ENCODE measurements at regions not wholly inside any gene's neighbourhood (a gene's known extent, or its start where the extent isn't known, plus 50 kb on each side); places are given as distances from the start of the nearest gene placed in this dataset.

DNA sequence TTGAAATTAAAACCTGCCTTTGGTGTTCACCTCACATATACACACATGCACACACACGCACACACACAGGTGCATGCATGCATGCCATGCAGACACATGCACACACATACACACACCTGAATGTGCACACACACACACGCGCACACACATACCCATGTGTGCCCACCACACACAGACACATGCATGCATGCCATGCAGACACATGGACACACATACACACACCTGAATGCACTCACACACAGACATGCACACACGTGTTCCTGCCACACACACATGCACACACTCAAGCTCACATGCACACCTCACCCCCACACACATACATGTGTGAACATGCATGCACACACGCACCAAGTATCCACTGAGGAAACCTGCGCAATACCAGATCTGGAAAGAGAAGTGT is 136.4 kb downstream of the KLF6 start:
- intact Hi-C loops (cut with DNase I; ENCODE audit: low total_unique reads): no loop called here

DNA sequence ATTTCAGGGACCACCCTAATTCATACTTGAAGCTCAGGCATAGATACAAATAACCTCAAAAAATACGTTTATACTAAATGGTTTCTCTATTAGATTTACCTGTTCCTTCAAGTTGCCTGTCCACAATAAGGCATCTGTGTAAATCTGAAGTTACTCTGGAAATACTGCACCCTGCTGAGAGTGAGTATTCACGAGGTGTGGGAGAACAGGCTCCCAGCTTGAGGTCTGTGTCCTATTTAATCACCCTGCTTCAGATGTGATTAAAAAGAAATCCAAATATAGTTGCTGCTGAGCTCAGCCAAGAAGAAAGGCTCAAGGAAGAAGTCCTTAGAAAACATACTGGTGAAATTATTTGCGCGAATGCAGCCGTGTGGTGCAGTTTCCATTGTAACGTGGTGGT is 136.8 kb downstream of the KLF6 start:
- Histone ChIP-seq H3K9me3 (no peaks in the 10 kb centered on the region), H3K36me3 (no peaks in the 10 kb centered on the region), H3K27ac (no peak overlapping the region), H3K4me1 (no peaks in the 10 kb centered on the region), H3K27me3 (no peaks in the 10 kb centered on the region), H3K4me3 (no peak overlapping the region)
- DNase-seq: no peak
- in situ Hi-C loops (cut with MboI; ENCODE audit: low pct_ligation_motif_present in 1 of 4, low pct_unique_long_range_greater_than_20kb in 1 of 4, low sequenced_read_pairs in 3 of 4): no loop called here
- intact Hi-C loops (cut with DNase I; ENCODE audit: low total_unique reads): no loop called here
- TF ChIP-seq EP300 (IDR thresholded peaks at IDR 0.05; ENCODE audit: low read depth) (no peak), POLR2AphosphoS5 (IDR thresholded peaks at IDR 0.05) (no peak), POLR2A (IDR thresholded peaks at IDR 0.05) (no peak)
- TF ChIP-seq, protein P1, sequence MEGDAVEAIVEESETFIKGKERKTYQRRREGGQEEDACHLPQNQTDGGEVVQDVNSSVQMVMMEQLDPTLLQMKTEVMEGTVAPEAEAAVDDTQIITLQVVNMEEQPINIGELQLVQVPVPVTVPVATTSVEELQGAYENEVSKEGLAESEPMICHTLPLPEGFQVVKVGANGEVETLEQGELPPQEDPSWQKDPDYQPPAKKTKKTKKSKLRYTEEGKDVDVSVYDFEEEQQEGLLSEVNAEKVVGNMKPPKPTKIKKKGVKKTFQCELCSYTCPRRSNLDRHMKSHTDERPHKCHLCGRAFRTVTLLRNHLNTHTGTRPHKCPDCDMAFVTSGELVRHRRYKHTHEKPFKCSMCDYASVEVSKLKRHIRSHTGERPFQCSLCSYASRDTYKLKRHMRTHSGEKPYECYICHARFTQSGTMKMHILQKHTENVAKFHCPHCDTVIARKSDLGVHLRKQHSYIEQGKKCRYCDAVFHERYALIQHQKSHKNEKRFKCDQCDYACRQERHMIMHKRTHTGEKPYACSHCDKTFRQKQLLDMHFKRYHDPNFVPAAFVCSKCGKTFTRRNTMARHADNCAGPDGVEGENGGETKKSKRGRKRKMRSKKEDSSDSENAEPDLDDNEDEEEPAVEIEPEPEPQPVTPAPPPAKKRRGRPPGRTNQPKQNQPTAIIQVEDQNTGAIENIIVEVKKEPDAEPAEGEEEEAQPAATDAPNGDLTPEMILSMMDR (IDR thresholded peaks at IDR 0.05): no peak
- 72 to 78% methylated on average over 6 of the region's 6 CpGs for WGBS, 2 donors (ENCODE audit: low coverage in 1 of 2)

More for the DNA sequence above, 136.4 kb downstream of the KLF6 start:
- Histone ChIP-seq H3K36me3 (no peaks in the 10 kb centered on the region), H3K9me3 (no peaks in the 10 kb centered on the region), H3K4me1 (no peaks in the 10 kb centered on the region), H3K27me3 (no peaks in the 10 kb centered on the region), H3K4me3 (no peak overlapping the region), H3K27ac (no peak overlapping the region)
- no peak for DNase-seq
- WGBS, 2 donors (ENCODE audit: low coverage in 1 of 2): 90% methylated on average over 6 of the region's 6 CpGs; no CpG with 5 or more reads in 1 of the 2 donors
- in situ Hi-C loops (cut with MboI; ENCODE audit: low pct_ligation_motif_present in 1 of 4, low pct_unique_long_range_greater_than_20kb in 1 of 4, low sequenced_read_pairs in 3 of 4): no loop called here
- TF ChIP-seq POLR2AphosphoS5 (IDR thresholded peaks at IDR 0.05): no peak
- no peak for TF ChIP-seq EP300 (IDR thresholded peaks at IDR 0.05; ENCODE audit: low read depth)
- no peak for TF ChIP-seq POLR2A (IDR thresholded peaks at IDR 0.05)
- TF ChIP-seq, protein P1 (IDR thresholded peaks at IDR 0.05): no peak

DNA sequence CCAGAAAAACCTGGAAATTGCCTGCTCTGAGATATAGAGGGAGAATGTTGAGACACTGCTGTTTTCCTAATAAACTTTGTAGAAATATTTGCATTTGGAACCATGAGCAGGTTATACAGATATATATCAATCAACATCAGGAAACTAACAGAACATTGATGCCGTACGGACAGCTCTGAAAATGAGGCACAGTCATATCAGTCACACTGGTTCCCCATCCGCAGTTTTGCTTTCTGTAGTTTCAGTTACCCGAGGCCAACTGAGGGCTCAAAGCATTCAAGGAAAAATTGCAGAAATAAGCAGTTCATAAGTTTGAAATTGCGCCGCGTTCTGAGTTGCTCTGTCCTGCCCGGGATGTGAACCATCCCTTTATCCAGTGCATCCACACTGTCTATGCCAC is 137.9 kb downstream of the KLF6 start:
- no peak overlapping the region for H3K4me3 ChIP-seq
- intact Hi-C loops (cut with DNase I; ENCODE audit: low total_unique reads): no loop called here
- TF ChIP-seq POLR2AphosphoS5 (IDR thresholded peaks at IDR 0.05) (no peak), EP300 (IDR thresholded peaks at IDR 0.05; ENCODE audit: low read depth) (no peak), POLR2A (IDR thresholded peaks at IDR 0.05) (no peak)
- TF ChIP-seq, protein P1 (IDR thresholded peaks at IDR 0.05): no peak
- no peaks in the 10 kb centered on the region for H3K4me1 ChIP-seq
- H3K36me3 ChIP-seq: no peaks in the 10 kb centered on the region
- H3K27ac ChIP-seq: no peak overlapping the region
- H3K9me3 ChIP-seq: no peaks in the 10 kb centered on the region
- no peak for DNase-seq
- H3K27me3 ChIP-seq: no peaks in the 10 kb centered on the region
- 82% methylated on average over 4 to 8 of the region's 8 CpGs for WGBS, 2 donors (ENCODE audit: low coverage in 1 of 2)
- in situ Hi-C loops (cut with MboI; ENCODE audit: low pct_ligation_motif_present in 1 of 4, low pct_unique_long_range_greater_than_20kb in 1 of 4, low sequenced_read_pairs in 3 of 4): no loop called here

DNA sequence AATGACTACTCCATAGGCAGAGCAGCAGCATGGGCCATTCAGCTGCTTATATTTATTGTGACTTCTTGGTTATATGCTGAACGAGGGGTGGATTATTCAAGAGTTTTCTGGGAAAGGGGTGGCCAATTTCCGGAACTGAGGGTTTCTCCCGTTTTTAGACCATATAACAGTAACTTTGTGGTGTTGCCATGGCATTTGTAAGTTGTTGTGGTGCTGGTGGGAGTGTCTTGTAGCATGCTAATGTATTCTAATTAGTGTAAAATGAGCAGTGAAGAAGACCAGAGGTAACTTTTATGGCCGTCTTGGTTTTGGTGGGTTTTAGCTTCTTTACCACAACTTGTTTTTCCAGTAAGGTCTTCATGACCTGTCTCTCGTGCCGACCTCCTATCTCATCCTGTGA is 139.6 kb downstream of the KLF6 start:
- H3K4me3 ChIP-seq: no peak overlapping the region

More for the DNA sequence above, 139.6 kb downstream of the KLF6 start:
- no peaks in the 10 kb centered on the region for H3K36me3 ChIP-seq
- intact Hi-C loops (cut with DNase I; ENCODE audit: low total_unique reads) (no loop called here), in situ Hi-C loops (cut with MboI; ENCODE audit: low pct_ligation_motif_present in 1 of 4, low pct_unique_long_range_greater_than_20kb in 1 of 4, low sequenced_read_pairs in 3 of 4) (no loop called here)
- no peak overlapping the region for H3K27ac ChIP-seq
- DNase-seq: no peak
- H3K4me1 ChIP-seq: no peaks in the 10 kb centered on the region
- WGBS, 2 donors (ENCODE audit: low coverage in 1 of 2): 83 to 91% methylated on average over 6 of the region's 6 CpGs
- no peak for TF ChIP-seq EP300 (IDR thresholded peaks at IDR 0.05; ENCODE audit: low read depth)
- no peak for TF ChIP-seq POLR2AphosphoS5 (IDR thresholded peaks at IDR 0.05)
- TF ChIP-seq, protein P1 (IDR thresholded peaks at IDR 0.05): no peak
- no peak for TF ChIP-seq POLR2A (IDR thresholded peaks at IDR 0.05)
- no peaks in the 10 kb centered on the region for H3K9me3 ChIP-seq
- H3K27me3 ChIP-seq: no peaks in the 10 kb centered on the region

All from transverse colon (tissue), 4 donors.